HG02798 (cell line): ENCODE measurements at regions not wholly inside any gene's neighbourhood (a gene's known extent, or its start where the extent isn't known, plus 50 kb on each side); places are given as distances from the start of the nearest gene placed in this dataset.
"Not testable (repeated sequence)": the region's sequence is repeated elsewhere in the genome, so short reads cannot be mapped to it uniquely, and the experiment has no call there.

ENCODE experiments used
- ATAC-seq: cut with Tn5 transposase; IDR thresholded peaks from one replicate; pipeline ENCODE4 v1.9.1; 2021; ENCODE audit warnings: mild to moderate bottlenecking; ENCODE audit not compliant: unreplicated experiment, poor library complexity

DNA sequence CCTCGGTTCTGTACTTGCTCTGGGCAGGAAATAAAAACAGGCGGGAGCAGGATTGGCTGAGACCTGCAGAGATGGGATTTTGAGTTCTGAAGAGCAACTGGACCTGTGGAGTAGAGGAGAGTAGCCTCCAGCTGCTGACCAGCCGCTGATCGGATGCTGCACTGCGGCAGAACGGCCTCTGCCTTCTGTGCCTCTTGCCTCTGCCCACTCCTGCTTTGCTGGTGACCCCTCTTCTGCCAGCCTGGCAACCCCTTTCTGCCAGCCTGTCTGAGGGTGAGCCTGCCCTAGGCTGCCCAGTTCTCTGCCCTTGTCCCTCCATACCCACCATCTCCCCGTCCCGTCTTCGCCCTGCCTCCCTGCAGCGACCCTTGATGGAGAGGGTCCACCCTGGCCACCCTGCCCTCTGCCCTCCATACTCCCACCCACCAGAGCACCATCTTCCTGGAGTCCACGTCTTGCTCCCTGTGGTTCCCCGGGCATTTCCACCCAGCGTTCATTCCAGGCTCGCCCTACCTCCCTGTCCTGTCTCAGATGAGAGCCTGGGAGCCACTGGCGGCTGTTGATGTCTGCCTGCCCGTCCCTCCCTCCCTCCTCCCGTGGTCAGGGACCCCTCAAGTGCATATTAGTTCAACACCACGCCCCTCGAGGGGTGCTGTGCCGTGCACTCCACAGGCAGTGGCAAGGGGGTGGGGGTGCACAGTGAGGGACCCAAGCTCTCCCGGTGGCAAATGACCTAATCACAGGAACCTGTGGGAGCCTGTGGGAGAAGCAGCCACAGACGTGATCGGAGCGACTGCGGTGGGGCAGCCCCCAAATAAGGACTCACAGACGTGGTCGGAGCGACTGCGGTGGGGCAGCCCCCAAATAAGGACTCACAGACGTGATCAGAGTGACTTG lies 863.3 kb downstream of the TBC1D22A start:
- ATAC-seq = no peak

DNA sequence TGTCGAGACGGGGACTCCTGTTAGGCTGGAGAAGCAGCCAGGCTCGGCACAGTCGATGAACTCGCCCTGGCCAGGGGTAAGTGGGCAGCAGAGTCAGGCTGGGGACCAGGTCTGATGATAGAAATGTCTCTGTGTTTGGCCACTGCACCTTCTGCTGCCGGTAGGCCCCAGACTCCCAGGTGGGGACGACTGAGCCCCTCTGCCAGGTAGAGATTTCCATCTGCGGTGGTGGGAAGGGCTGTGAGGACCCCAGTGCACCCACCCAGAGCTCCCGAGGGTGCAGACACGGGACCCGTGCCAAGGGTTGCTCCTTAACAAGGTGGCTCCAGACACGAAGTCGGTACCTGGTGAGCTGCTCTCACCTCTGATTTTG lies 862.5 kb downstream of the TBC1D22A start:
- ATAC-seq = no peak

DNA sequence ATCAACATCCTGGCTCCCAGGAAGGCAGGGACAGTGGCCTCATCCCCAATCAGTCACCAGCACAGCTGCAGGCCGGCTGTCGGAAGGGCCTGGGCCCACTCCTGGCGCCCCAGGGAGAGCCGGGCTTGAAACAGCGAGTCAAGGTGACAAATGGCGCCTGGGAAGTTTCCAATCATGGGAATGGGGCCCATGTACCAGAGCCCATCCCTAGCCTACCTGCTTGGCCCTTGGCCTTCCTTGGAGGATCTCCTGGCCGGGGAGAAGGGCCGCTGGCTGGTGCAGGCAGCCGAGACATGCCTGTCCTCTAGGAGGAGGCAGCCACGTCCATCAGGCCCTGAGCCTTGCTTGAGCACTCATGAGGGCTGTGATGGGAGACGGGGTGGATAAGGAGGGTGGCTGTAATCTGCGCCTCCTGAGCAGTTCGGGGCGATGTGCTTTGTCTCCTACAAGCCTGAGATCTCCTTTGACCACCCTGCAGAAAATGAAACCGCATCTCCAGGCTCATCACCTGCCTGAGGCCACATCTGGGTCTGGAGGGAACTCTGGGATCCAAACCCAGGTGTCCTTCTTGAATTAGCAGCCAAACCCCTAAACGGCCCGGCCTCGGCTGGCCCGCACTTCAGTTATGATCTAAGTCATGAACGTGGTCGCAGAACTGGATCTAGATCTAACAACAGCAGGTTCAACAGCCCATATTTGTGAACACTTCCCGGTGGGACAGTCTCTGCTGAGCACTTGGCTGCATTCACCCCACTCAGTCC lies 862.0 kb downstream of the TBC1D22A start:
- ATAC-seq = no peak

DNA sequence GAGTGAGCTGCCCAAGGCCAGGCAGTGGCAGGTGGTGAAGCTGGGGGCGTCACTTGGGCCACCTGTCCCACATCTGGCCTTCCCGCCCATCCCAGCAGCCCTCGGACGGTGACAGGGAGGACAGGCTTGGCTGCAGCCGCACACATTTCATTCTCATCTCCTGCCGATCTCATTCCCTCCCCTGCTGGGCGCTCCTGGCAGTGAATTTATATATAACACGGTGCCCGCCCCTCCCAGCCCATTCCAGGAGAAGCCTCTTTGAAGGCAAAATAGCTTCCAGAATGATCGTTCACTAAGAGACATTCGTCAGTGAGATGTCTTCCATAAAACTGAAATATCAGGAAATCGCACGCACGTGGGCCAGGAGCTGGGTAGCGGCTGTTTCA lies 861.3 kb downstream of the TBC1D22A start:
- ATAC-seq = no peak

DNA sequence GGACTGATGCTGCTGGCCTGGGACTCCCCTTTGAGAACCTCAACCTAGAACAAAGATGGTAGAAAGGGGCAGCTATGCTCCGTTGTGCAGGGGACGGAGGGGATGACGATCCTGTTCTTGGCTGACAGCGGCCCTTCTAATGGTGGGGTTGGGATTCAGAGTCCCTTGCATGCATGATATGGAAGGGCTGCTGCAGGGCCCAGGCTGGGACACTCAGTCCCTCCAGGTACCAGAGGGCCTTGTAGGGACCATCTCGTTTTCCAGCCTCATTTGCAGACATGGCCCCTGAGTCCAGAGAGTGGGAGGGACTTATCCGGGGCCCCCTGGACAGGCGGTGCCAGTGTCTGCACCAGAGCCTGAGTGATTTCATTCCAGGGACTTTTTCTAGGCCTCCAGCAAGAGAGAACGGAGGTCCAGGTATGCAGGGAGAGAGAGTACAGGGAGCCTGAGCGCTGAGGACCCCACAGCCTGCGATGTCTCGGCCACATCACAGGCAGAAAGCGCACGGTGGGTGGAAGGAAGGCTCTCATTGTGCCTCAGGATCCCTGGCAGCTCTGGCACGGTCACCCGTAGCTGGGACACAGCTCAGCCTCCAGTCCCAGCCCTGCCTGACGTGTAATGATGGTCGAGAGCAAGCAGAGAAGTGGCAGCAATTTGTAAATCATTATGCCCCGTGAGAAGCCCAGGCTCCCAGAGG lies 860.8 kb downstream of the TBC1D22A start:
- ATAC-seq = no peak

DNA sequence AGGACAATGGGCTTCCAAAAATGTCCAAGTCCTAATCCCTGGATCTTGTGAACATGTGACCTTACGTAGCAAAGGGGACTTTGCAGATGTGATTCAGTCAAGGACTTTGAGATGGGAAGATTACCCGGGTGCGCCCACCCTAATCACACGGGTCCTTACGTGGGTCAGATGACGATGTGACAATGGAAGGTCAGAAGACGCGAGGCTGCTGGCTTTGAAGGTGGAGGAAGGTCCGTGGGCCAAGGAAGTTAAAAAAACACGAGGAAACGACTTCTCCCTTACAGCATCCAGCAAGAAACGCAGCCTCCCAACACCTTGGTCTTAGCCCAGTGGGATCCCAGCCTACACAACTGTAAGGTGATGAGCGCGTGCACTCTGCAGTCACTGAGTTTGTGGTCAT lies 860.1 kb downstream of the TBC1D22A start:
- no peak for ATAC-seq

DNA sequence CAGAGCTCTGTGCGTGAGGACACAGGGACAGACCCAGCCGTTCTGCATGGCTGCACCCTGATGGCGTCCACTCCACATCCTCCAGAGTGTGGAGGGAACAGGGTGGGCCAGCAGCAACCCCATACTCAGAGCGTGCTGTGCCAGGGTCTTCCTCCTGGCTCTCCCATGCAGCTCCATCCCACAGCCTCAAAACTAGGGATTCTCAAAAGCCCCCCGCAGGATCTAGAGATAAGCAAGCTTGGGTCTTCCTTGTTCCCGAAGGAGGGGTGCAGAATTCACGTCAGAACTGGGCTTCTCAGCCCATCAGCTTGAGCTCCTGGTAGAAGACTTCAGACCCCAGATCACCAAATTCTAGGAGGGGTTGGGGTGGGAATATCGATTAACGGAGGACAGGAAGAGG lies 858.8 kb downstream of the TBC1D22A start:
- no peak for ATAC-seq

DNA sequence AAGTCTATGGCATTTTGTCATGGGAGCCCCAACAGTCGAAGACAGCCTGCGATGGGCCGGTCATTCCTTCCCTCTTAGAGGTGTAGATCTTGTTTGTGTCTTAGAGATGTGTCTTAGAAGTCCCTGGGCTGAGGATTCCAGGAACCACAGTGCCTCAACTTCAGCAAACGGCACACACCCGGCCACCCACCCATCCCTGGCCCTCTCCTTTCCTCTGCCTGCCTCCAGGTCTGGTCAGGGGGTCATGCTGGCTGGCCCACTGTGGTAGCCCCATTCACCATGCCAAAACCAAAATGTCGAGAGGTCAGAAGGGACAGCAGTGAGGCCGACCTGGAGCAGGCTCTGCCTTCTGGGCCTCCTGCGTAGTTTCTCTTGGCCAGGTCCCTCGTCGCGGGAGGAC lies 857.9 kb downstream of the TBC1D22A start:
- no peak for ATAC-seq

DNA sequence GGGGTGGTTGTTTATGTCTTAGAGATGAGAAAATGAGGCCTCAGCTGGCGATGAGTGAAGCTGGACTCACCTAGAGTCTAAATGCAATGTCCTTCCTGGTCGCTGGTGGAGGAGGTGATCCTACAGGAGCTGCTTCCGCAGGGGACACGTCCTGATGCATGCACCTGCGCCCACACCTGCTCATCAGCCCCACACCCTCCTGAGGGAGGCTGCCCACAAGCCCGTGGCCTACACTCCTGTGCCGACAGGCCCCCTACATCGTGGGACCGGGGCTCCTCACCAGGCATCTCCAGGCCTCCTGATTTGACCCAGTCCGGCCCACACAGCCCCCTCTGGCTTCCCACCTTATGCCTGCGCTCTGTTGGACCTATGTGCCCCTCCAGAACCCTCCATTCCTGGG lies 857.2 kb downstream of the TBC1D22A start:
- ATAC-seq = no peak

DNA sequence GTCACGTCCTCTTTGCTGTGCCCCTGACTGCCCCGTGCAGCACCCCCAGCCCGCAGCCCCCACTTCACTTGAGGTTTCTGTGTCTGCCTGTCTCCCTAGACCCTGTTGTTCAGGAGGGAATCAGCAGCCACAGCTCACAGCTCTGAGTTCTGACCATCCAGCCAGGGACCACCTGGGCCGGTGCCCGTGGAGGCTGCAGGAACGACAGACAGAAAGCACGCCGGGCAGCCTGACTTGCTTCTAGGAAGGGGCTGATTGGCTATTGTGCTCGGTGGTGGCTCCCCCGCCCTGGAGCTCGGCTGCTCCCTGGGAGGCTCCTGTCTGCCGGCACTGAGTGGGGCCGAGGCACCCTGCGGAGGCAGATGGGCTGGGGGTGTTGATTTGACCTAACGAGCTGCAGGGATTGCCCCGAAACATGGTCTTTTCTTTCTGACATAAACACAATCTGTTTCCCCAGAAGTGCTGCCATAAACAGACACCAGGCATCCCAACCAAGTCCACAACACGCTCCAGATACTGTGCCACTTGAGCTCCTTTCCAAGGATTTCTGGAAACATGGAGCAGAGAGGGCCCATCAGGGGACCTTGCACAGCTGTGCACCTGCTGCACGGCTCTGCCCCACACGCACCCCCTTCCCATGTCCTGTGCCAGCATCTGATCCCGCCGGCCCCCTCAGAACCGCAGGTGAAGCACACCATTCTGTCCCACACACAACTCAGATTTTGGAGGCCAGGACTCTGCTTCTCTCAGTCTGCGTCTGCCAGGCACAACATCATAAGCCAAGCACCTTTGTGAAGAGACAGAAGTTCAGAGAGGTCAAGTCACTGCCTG lies 855.9 kb downstream of the TBC1D22A start:
- no peak for ATAC-seq

DNA sequence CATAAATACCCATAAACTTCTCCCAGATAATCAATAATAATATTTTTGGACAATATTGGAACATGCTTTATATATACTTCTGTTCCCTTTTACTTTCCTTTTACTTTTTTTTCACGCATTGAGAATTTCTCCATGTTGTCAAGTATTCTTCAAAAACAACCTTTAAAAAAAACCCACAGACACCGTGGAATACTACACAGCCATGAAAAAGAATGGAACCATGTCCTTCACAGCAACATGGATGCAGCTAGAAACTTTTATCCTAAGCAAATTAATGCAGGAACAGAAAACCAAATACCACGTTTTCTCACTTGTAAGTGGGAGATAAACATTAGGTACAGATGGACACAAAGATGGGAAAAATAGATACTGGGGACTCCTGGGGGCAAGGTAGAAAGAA lies 854.7 kb downstream of the TBC1D22A start:
- no peak for ATAC-seq

DNA sequence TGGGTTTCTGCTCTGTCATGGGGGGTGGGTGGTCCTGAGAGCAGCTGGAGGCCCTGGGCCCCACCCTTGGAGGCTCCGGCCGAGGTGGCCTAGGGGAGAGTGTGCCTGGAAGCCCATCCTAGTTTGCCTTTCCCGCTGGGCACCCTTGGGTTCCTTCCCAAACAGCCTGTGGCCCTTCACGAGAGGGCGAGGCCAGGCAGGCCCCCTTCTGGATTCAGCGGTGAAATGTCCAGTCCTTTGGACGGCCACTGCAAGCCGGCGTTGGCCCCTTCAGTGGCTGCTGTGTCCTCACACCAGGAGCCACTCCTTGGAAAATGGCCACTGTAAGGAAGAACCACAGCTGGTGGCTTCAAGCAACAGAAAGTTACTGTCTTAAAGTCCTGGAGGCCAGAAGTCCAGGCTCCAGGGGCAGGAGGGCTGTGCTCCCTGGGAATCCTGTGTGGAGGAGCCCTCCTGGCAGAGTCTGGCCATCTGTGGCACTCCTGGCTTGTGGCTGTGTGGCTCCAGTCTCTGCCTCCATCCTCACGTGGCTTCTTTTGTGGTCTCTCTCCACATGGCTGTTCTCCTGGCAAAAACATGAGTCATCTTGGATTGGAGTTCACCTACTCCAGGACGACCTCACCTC lies 854.1 kb downstream of the TBC1D22A start:
- no peak for ATAC-seq

DNA sequence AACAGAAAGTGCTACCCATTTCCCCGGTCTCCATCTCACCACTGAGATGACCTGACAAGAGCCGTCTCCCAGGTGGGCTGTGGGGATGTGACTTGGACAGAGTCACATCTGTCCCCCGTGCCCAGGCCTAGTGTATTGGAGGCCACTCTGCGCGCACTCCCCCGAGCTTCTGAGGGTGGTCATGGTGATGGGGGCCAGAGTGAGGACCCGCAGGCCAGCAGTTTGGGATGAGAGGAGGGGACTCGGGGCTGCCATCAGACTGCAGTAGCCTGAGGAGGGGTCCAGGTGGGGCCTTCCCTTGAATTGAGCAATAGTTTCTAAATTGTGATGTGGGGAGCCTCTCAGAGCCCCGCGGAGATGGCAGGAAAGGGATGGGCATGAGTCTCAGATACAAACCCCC lies 852.6 kb downstream of the TBC1D22A start:
- ATAC-seq = no peak

DNA sequence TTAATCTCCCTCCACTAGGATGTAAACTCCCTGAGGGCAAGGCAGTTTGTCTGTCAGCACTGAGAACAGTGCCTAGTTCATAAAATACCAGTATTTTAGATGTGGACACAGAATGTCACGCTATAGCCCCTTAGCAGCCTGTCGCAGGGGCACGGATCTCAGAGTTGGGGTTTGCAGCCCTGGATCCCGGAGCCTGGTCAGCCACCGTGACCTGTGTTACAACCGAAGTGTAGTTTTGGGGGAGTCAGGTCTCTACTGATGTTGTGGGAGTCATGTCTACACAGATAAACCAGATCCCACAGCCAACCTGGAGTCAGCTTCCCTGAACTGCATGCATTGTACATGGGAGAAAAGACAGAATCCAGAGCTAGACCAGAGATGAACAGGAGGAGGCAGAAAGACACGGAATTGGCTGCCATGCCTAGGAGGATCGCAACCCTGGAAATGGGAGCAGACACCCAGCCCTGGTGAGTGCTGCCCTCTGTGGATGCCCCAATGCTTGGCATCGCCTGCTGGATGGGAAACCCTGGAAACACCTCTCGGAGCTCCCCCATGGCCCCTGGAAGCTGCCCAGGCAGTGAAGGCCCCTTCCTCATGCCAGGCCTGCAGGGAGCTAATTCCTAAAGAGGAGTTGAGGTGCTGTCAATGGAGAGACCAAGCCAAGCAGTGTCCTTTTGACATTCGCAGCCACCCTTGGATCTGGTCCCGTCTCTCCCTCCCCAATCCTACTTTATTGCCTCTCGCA lies 851.3 kb downstream of the TBC1D22A start:
- ATAC-seq = no peak

DNA sequence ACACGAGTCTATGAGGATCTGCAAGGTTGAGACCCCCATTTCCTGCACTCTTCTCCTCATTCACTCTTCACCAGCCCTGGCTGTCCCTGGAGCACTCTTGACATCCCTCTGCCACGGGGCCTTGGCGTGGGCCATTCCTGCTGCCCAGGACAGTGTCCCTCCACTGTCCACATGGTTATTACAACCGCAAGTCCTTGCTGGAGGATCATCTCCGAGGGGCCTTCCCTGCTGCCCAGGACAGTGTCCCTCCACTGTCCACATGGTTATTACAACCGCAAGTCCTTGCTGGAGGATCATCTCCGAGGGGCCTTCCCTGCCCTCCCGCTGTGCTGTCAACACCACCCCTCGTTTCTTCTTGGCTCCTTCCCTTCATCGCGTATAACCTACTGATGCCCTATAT lies 850.7 kb downstream of the TBC1D22A start:
- not testable (repeated sequence) for ATAC-seq

DNA sequence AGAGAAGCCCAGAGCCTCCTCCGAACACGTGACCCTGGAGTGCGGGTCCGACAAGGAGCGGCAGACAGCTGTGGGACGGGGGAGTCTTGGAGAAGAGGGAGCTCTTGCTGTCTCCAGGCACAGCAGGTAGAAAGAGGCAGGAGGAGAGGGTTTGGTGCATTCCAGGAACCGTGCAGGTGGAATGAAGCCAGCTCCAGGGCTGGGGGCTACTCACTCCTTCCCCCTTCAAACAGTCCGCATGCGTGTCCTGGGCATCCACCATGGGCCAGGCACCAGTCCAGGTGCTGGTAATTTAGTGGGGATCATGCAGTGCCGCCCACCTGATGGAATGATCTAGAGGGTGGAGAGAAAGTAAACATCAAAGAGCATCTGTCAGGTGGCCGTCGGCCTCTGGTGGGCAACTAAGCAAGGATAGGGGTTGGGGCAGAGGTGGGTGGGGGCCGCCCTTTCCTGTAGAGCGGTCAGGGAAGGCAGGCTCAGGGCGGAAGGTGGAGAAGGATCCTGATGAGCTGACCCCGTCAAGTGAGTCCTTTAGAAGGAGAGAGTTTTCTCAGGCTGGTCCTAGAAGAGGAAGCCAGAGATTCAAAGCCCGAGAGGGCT lies 850.0 kb downstream of the TBC1D22A start:
- ATAC-seq = no peak

DNA sequence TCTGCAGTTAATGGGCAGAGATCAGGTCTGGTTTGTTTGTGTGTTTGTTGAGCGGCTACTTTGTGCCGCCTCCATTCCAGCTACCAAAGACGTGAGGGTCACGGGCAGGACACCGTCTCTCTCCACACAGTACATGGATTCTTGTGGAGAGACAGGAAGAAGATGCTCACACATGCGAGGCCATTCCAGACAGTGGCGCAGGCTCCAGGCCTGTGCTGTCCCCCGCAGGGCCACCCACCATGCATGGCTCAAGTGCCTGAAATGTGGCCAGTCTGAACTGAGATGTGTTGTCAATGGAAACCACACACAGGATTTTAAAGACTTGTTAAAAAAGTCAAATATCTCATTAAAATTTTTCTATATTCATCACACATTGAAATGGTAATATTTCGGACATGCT lies 848.3 kb downstream of the TBC1D22A start:
- no peak for ATAC-seq

DNA sequence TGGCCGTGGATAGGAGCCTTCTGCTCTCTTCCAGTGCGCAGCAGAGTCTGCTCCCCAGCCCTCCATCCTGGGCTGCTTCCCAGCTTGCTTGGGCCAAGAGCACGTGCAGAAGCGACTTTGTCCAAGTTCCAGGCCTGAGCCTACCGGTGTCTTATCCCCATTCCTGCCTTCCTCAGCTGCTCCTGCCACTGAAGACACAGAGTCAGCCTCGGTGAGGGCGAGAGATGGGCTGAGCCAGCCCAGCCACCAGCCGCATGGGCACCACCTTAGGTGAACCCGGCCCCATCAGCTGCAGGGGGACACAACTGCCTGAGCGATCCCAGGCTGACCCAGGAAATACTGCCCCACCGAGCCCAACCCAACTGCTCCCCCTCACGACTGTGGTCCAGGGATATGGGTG lies 847.8 kb downstream of the TBC1D22A start:
- ATAC-seq = no peak

DNA sequence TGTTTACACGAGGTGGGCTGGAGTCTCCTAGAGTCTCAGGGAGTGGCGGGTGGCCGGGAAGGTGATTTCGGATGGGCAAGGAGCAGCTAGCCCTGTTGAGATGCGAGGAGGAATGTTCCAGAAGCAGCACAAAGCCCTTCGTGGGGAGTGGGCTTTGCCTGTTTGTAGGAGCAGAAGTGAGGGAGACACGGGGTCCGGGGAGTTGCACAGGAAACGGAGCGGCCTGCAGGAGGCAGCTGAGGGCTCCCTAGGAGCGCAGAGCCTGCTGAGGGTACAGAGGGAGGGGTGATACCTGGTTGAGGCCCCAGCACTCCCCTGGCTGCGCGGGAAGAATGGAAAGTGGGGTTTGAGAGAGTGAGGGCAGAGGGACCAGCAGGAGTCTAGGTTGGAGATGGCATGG lies 847.2 kb downstream of the TBC1D22A start:
- no peak for ATAC-seq
